A673 (cell line): ENCODE measurements at regions not wholly inside any gene's neighbourhood (a gene's known extent, or its start where the extent isn't known, plus 50 kb on each side); places are given as distances from the start of the nearest gene placed in this dataset.
"Not testable (repeated sequence)": the region's sequence is repeated elsewhere in the genome, so short reads cannot be mapped to it uniquely, and the experiment has no call there.

Source experiments
- CTCF ChIP-seq: fragments of 300-800, 200-600 bp; sonication (generic); conservative IDR thresholded peaks from 2 replicates; pipeline ENCODE4 v1.5.1; 2017; ENCODE audit warnings: low read depth, mild to moderate bottlenecking, antibody characterized with exemption, low read length, moderate library complexity, mixed read lengths
- EZH2 ChIP-seq: fragments of 200-600 bp; sonication (generic); IDR thresholded peaks from 2 replicates; pipeline ENCODE4 v1.6.1; 2017; ENCODE audit warnings: borderline replicate concordance, low read depth, mild to moderate bottlenecking, mixed read lengths, antibody characterized with exemption, low read length; ENCODE audit not compliant: poor library complexity, severe bottlenecking

- not testable (repeated sequence) for TF ChIP-seq CTCF, EZH2
Measured at GRCh38 chr3:195968104-195968503, 59.8 kb upstream of the TNK2 start.
